GM23338 (cell line): ENCODE measurements at regions not wholly inside any gene's neighbourhood (a gene's known extent, or its start where the extent isn't known, plus 50 kb on each side); places are given as distances from the start of the nearest gene placed in this dataset.

ENCODE experiments used
- CREB1 ChIP-seq: fragments of 250-450 bp; sonication (Bioruptor Pico); IDR thresholded peaks from 2 replicates; pipeline ENCODE4 v1.5.0; 2020; ENCODE audit warnings: low read depth, mild to moderate bottlenecking, moderate library complexity
- EZH2 ChIP-seq: fragments of 200-600 bp; sonication (generic); IDR thresholded peaks from one replicate; pipeline ENCODE4 v1.8.0; 2017; ENCODE audit warnings: antibody characterized with exemption, mild to moderate bottlenecking, low read depth; ENCODE audit not compliant: unreplicated experiment
- EZH2phosphoT487 ChIP-seq: fragments of 200-600 bp; sonication (generic); IDR thresholded peaks from one replicate; pipeline ENCODE4 v1.8.1; 2018; ENCODE audit warnings: antibody characterized with exemption; ENCODE audit not compliant: unreplicated experiment
- JUNB ChIP-seq: IDR thresholded peaks from one replicate; pipeline ENCODE4 v1.6.1; 2016; ENCODE audit warnings: antibody characterized with exemption; ENCODE audit not compliant: unreplicated experiment
- NANOG ChIP-seq: IDR thresholded peaks from 2 replicates; pipeline ENCODE4 v1.6.1; 2016; ENCODE audit warnings: antibody characterized with exemption, borderline replicate concordance
- POLR2AphosphoS5 ChIP-seq: IDR thresholded peaks from 2 replicates; pipeline ENCODE4 v1.6.1; 2016; ENCODE audit warnings: antibody characterized with exemption, low read depth
- ZNF114 ChIP-seq: fragments of 250-450 bp; sonication (Bioruptor Pico); IDR thresholded peaks from 2 replicates; pipeline ENCODE4 v1.5.0; 2020; ENCODE audit warnings: mild to moderate bottlenecking, moderate library complexity
- TF ChIP-seq, protein P1 (sequence below), 2 experiments: fragments of 200-600 bp in 1 of 2; sonication (generic) in 1 of 2; conservative IDR thresholded peaks; 2 replicates each; pipeline versions ENCODE4 v1.5.1 to v1.6.1; 2016 to 2017; ENCODE audit warnings: antibody characterized with exemption in 2 of 2, low read depth in 2 of 2, mild to moderate bottlenecking in 2 of 2, moderate library complexity in 1 of 2
- TF ChIP-seq, protein P2 (sequence below): IDR thresholded peaks from one replicate; pipeline ENCODE4 v1.6.1; 2018; ENCODE audit warnings: antibody characterized with exemption; ENCODE audit not compliant: unreplicated experiment
- TF ChIP-seq, protein P3 (sequence below): IDR thresholded peaks from 2 replicates; pipeline ENCODE4 v1.6.1; 2016; ENCODE audit warnings: antibody characterized with exemption

DNA sequence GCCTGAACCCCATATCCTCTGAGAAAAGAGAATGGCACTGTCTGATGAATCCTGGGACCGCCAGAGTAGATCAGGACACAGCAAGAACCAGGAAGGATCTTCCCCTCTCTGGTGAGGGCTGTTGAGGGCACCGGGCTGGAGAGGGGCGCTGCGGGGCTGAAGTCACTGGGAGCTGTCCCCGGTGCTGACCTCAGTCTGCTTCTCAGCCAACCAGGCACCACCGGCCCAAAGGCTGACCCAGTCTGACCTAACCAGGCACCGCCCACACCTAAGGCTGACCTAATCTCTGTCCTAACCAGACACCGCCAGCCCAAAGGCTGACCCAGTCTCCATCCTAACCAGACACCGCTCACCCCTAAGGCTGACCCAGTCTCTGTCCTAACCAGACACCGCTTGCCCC, 82.8 kb downstream of the CPZ start:
- TF ChIP-seq, protein P1, sequence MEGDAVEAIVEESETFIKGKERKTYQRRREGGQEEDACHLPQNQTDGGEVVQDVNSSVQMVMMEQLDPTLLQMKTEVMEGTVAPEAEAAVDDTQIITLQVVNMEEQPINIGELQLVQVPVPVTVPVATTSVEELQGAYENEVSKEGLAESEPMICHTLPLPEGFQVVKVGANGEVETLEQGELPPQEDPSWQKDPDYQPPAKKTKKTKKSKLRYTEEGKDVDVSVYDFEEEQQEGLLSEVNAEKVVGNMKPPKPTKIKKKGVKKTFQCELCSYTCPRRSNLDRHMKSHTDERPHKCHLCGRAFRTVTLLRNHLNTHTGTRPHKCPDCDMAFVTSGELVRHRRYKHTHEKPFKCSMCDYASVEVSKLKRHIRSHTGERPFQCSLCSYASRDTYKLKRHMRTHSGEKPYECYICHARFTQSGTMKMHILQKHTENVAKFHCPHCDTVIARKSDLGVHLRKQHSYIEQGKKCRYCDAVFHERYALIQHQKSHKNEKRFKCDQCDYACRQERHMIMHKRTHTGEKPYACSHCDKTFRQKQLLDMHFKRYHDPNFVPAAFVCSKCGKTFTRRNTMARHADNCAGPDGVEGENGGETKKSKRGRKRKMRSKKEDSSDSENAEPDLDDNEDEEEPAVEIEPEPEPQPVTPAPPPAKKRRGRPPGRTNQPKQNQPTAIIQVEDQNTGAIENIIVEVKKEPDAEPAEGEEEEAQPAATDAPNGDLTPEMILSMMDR (conservative IDR thresholded peaks at IDR 0.05; ENCODE audit: low read depth in 2 of 2) = peak; percentile 7 to 28; a peak in 1 of 4 replicates
- TF ChIP-seq, protein P2, sequence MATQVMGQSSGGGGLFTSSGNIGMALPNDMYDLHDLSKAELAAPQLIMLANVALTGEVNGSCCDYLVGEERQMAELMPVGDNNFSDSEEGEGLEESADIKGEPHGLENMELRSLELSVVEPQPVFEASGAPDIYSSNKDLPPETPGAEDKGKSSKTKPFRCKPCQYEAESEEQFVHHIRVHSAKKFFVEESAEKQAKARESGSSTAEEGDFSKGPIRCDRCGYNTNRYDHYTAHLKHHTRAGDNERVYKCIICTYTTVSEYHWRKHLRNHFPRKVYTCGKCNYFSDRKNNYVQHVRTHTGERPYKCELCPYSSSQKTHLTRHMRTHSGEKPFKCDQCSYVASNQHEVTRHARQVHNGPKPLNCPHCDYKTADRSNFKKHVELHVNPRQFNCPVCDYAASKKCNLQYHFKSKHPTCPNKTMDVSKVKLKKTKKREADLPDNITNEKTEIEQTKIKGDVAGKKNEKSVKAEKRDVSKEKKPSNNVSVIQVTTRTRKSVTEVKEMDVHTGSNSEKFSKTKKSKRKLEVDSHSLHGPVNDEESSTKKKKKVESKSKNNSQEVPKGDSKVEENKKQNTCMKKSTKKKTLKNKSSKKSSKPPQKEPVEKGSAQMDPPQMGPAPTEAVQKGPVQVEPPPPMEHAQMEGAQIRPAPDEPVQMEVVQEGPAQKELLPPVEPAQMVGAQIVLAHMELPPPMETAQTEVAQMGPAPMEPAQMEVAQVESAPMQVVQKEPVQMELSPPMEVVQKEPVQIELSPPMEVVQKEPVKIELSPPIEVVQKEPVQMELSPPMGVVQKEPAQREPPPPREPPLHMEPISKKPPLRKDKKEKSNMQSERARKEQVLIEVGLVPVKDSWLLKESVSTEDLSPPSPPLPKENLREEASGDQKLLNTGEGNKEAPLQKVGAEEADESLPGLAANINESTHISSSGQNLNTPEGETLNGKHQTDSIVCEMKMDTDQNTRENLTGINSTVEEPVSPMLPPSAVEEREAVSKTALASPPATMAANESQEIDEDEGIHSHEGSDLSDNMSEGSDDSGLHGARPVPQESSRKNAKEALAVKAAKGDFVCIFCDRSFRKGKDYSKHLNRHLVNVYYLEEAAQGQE = peak; percentile 95
- TF ChIP-seq POLR2AphosphoS5 = no peak
- TF ChIP-seq EZH2phosphoT487 = no peak
- 0 out of 2 replicates have a peak, but pooled peaks have one; percentile 39 for TF ChIP-seq CREB1 (CRISPR knock-in tag)
- TF ChIP-seq NANOG = no peak
- TF ChIP-seq, protein P3, sequence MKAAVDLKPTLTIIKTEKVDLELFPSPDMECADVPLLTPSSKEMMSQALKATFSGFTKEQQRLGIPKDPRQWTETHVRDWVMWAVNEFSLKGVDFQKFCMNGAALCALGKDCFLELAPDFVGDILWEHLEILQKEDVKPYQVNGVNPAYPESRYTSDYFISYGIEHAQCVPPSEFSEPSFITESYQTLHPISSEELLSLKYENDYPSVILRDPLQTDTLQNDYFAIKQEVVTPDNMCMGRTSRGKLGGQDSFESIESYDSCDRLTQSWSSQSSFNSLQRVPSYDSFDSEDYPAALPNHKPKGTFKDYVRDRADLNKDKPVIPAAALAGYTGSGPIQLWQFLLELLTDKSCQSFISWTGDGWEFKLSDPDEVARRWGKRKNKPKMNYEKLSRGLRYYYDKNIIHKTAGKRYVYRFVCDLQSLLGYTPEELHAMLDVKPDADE = no peak
- no peak for TF ChIP-seq EZH2
- no peak for TF ChIP-seq ZNF114 (CRISPR knock-in tag)
- TF ChIP-seq JUNB = no peak
